Esophagus (tissue), 2 donors: ENCODE measurements at regions not wholly inside any gene's neighbourhood (a gene's known extent, or its start where the extent isn't known, plus 50 kb on each side); places are given as distances from the start of the nearest gene placed in this dataset.
"Not testable (repeated sequence)": the region's sequence is repeated elsewhere in the genome, so short reads cannot be mapped to it uniquely, and the experiment has no call there.

ENCODE experiments used
- H3K27ac ChIP-seq, 2 donors: one replicate each; pipeline ENCODE4 v1.5.1; 2013; ENCODE audit warnings: low read depth in 2 of 2, mild to moderate bottlenecking in 2 of 2, inconsistent platforms in 1 of 2, low read length in 1 of 2, moderate library complexity in 1 of 2
- H3K27me3 ChIP-seq, 2 donors: one replicate each; pipeline ENCODE4 v1.6.1; 2013; ENCODE audit warnings: low read length in 2 of 2, control low read depth in 1 of 2, mild to moderate bottlenecking in 1 of 2; ENCODE audit not compliant: insufficient read depth in 2 of 2, control insufficient read depth in 1 of 2
- H3K36me3 ChIP-seq, 2 donors: one replicate each; pipeline ENCODE4 v1.6.1; 2013; ENCODE audit warnings: low read length in 1 of 2; ENCODE audit not compliant: control insufficient read depth in 2 of 2, insufficient read depth in 2 of 2
- H3K4me1 ChIP-seq, 2 donors: one replicate each; pipeline ENCODE4 v1.6.1; 2013; ENCODE audit warnings: low read length in 1 of 2; ENCODE audit not compliant: control insufficient read depth in 2 of 2, insufficient read depth in 2 of 2
- H3K4me3 ChIP-seq, 2 donors: one replicate each; pipeline ENCODE4 v1.5.1; 2013; ENCODE audit warnings: low read length in 2 of 2, mild to moderate bottlenecking in 2 of 2, low read depth in 1 of 2, moderate library complexity in 1 of 2
- H3K9me3 ChIP-seq, 2 donors: one replicate each; pipeline ENCODE4 v1.6.1; 2013; ENCODE audit warnings: mild to moderate bottlenecking in 2 of 2, low read depth in 1 of 2, low read length in 1 of 2, moderate library complexity in 1 of 2; ENCODE audit not compliant: control insufficient read depth in 2 of 2, insufficient read depth in 1 of 2
- WGBS, 2 donors: extraction: QIAGEN DNeasy Blood & Tissue Kit; methylation state at CpG; one replicate each; pipeline ENCODE4 v1.1.7; 2013; 5-methylcytosine and 5-hydroxymethylcytosine counted together
- donor health status: healthy with polysubstance abuse.
- donor health status: Bipolar disorder and iron deficiency.

DNA sequence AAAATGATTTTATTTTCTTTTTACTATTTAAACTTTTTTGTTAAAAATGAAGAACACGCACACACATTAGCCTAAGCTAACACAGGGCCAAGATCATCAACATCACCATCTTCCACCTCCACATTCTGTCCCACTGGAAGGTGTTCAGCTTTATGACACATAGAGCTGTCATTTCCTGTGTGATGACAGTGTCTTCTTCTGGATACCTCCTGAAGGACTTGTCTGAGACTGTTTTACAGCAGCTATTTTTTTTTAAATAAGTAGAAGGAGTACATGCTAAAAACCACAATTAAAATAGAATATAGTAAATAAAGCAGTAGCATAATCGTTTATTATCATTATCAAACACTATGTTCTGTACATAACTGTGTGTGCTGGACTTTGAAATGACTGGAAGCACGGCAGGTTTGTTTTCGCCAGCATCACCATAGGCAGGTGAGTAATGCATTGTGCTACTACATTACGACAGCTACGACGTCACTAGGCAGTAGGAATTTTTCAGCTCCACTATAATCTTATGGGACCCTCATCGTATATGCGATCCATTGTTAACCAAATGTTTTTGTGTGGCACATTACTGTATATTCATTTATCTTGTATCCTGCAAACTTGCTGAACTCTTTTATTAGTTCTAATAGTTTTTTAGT, 72.8 kb downstream of the KLF15 start:
- H3K36me3 ChIP-seq, result no peaks in the 10 kb centered on the region
- WGBS, 2 donors, result 71 to 78% methylated on average over 9 of the region's 9 CpGs
- peaks cover 0 to 11% of the 10 kb centered on the region in 2 donors for H3K4me1 ChIP-seq
- no peaks in the 10 kb centered on the region for H3K27me3 ChIP-seq
- H3K9me3 ChIP-seq, result no peaks in the 10 kb centered on the region
- H3K4me3 ChIP-seq, result no peak overlapping the region
- H3K27ac ChIP-seq, result no peak overlapping the region

DNA sequence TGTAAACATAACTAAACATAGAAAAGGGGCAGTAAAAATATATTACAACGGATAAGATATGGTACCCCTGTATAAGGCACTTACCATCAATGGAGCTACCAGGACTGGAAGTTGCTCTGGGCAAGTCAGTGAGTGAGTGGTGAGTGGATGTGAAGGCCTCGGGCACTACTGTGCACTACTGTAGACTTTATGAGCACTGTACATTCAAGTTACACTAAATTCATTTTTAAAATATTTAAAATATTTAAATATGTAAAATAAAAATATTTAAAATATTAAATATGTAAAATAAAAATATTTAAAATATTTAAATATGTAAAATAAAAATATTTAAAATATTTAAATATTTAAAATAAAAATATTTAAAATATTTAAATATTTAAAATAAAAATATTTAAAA, 73.6 kb downstream of the KLF15 start:
- not testable (repeated sequence) for H3K36me3 ChIP-seq, H3K27ac ChIP-seq, H3K4me3 ChIP-seq, H3K27me3 ChIP-seq, H3K9me3 ChIP-seq
- 83 to 89% methylated on average over 2 of the region's 2 CpGs for WGBS, 2 donors
- peaks cover 0 to 11% of the 10 kb centered on the region in 2 donors for H3K4me1 ChIP-seq

DNA sequence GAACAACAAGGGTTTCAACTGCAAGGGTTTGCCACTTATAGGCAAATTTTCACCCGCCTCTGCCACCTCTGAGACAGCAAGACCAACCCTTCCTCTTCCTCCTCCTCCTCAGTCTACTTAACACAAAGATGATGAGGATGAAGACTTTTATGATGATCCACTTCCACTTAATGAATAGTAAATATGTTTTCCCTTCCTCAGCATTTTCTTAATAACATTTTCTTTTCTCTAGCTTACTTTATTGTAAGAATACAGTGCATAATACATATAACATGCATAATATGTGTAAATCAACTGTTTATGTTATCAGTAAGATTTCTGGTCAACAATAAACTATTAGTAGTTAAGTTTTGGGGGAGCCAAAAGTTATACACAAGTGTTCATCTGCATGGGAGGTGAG, 77.4 kb downstream of the KLF15 start:
- Histone ChIP-seq H3K4me1 (no peaks in the 10 kb centered on the region), H3K27ac (no peak overlapping the region), H3K36me3 (no peaks in the 10 kb centered on the region), H3K4me3 (no peak overlapping the region), H3K27me3 (no peaks in the 10 kb centered on the region), H3K9me3 (no peaks in the 10 kb centered on the region)
- WGBS, 2 donors, result 79 to 89% methylated on average over 1 of the region's 1 CpG

DNA sequence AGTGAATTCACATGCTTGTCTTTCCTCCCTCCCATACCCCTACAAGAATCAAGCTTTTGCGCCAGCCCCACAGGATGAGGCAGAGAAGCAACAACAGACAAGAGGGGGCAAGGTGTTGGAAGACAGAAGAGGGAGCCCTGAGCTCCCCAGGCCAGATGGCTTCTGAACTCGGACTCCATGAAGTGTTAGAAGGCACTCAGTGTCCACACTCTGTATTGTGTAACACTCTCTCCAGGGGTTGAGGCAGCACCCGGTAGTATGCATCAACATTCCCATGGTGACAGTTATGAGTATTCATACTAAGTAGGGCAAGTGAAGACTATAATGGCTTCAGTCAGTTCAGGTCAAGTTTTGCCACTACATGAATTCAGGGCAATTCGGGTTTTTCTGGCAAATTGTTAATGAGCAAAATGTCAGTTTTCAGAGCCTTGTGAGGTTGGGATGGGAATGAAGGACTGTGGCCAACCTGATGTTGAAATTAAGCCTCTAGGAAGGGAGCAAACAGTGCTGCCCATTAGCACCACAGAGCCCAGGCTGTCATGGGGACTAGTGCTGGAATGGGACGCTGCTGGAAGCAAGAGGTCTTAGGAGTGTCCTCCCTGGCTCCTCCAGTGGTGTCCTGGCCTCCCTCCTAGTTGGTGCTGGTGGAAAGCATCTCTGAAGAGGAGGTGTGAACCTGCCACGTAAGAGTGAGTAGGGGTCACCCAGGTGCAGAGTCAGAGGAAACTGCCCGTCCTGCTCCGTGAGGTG, 79.4 kb downstream of the KLF15 start:
- H3K4me3 ChIP-seq, result no peak overlapping the region
- peaks cover 2 to 3% of the 10 kb centered on the region in 2 donors for H3K4me1 ChIP-seq
- no peaks in the 10 kb centered on the region for H3K27me3 ChIP-seq
- no peak overlapping the region for H3K27ac ChIP-seq
- no peaks in the 10 kb centered on the region for H3K36me3 ChIP-seq
- 80 to 83% methylated on average over 8 of the region's 8 CpGs for WGBS, 2 donors
- no peaks in the 10 kb centered on the region for H3K9me3 ChIP-seq

DNA sequence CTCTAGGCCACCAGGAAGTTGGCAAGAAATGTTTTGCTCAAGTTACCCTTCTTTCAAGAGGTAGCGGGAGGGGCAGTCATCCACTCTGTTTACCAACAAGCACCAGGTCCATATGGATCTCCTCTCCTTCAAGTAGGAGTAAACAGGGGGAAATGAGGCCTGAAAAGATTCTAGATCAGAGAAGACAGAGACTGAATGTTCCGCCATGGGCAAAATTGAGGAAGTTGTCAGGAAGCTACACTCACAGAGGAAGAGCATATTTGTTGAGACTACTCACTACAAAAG, 81.6 kb downstream of the KLF15 start:
- H3K36me3 ChIP-seq, result no peaks in the 10 kb centered on the region
- H3K4me1 ChIP-seq, result peaks cover 3 to 5% of the 10 kb centered on the region in 2 donors
- H3K27ac ChIP-seq, result no peak overlapping the region
- 88 to 97% methylated on average over 2 of the region's 2 CpGs for WGBS, 2 donors
- no peaks in the 10 kb centered on the region for H3K9me3 ChIP-seq
- no peak overlapping the region for H3K4me3 ChIP-seq
- no peaks in the 10 kb centered on the region for H3K27me3 ChIP-seq

DNA sequence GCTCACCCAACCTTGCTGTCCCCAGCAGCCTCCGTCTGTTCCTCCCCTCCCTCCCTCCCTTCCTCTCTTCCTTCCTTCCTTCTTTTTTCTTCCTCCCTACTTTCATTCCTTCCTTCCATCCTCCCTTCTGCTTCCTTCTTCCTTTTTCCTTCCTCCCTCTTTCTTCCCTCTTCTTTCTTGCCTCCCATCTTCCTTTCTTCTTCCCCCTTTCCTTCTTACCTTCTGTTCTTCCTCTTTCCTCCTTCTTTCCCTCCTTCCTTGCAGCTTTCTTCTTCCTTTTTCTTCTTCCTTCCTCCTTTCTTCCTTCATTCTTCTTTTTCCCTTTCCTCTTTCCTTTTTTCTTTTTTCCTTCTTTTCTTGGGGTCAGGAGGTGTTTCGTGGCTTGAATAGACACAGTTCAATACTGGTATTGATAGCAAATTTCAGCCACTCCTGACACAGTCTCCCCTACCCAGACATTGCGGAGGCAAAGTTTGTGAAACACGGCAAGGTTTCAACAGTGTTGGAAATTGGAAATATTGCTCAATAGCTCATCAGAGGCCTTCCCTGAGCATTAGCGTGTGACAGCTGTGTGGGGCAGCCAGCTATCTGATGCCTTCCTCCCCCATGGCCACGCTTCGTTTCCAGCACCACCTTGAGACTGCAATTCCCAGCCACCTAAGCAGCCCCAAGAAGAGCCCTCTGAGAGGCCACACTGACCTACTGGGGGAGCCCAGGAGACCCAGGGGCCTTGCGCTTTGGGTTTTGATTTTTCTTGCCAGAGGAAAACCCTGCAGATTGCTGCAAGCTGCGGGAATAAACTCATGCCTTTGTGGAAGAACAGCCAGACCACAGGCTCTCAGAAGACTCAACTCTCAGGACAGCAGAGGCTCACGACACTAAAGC, 82.2 kb downstream of the KLF15 start:
- H3K27ac ChIP-seq, result no peak overlapping the region
- no peaks in the 10 kb centered on the region for H3K36me3 ChIP-seq
- no peak overlapping the region for H3K4me3 ChIP-seq
- WGBS, 2 donors, result 85 to 86% methylated on average over 10 of the region's 10 CpGs
- peaks cover 3 to 5% of the 10 kb centered on the region in 2 donors for H3K4me1 ChIP-seq
- H3K9me3 ChIP-seq, result no peaks in the 10 kb centered on the region
- H3K27me3 ChIP-seq, result no peaks in the 10 kb centered on the region

DNA sequence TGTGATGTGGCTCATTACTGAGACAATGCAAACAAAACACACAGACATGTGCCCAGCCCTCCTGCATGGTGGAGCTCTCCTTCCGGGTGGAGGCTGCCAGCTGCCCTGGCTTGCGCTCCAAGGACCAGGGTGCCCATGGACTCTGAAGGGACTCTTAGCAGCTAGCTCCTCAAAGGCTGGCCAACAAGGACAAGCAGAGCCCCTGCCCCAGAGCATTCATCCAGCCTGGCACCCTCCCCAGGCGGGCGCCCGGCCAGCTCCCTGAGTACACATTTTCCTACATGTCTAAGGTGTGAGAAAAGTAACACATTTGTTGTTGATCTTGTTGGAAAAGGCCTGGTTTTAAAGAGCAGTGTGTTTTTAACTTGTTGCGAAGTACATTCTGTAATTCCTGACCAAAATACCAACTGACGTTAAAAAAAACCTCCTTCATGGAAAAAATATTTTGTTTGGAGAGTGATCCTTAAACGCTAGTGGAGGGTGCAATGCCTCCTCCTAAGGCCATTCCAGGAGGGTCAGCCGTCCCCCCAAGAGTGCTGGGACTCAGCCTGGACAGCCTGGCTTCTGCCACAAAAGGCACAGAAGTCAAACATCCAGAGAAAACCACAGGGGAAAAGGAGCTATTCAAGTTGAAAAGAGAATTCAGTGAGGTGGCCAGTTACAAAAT, 86.9 kb downstream of the KLF15 start:
- H3K27me3 ChIP-seq, result no peaks in the 10 kb centered on the region
- no peak overlapping the region for H3K4me3 ChIP-seq
- no peaks in the 10 kb centered on the region for H3K36me3 ChIP-seq
- no peaks in the 10 kb centered on the region for H3K9me3 ChIP-seq
- H3K27ac ChIP-seq, result peak overlapping the region; percentile 28 to 79
- 27 to 30% methylated on average over 9 of the region's 9 CpGs for WGBS, 2 donors
- peaks cover 3 to 20% of the 10 kb centered on the region in 2 donors for H3K4me1 ChIP-seq

DNA sequence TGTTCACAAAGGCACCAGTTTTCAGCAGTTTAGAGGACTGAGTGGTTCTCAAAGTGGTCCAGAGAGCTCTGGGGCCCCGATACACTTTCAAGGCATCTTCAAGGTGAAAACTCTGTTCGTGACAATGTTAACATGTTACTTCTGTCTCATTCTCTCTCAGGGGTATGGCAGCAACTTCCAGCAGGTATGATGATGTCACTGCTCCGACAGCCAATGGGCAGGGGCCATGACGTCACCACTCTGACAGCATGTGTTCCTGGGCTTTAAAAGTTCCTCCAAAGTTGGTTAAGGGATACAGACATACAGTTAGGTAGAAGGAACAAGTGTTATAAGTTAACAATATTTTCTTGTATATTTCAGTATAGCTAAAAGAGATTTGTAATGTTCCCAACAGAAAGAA, 87.9 kb downstream of the KLF15 start:
- Histone ChIP-seq H3K27ac (peak overlapping the region in 1 of 2 donors; percentile 80), H3K4me1 (peaks cover 2 to 20% of the 10 kb centered on the region in 2 donors)

DNA sequence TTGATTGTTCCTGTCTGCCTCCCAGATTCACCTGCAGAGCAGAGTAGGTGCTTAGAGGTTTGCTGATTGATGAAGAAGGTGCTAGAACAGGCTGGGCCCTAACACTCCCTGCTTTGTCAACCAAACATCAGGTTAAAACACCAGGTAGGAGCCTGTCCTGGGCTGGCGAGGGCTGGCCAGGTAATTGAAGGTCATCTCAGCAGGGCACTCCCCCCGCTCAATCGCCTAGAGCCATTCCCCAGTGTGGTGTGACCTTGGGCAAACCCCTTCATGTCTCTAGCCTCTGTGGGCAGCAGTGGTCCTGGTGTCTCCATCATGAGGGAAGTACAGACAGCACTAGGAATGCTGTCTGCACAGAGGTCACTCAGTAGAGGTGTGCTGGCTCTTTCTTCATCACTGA, 88.3 kb downstream of the KLF15 start:
- no peaks in the 10 kb centered on the region for H3K27me3 ChIP-seq
- peaks cover 0 to 19% of the 10 kb centered on the region in 2 donors for H3K4me1 ChIP-seq
- H3K36me3 ChIP-seq, result no peaks in the 10 kb centered on the region
- no peak overlapping the region for H3K4me3 ChIP-seq
- H3K27ac ChIP-seq, result peak overlapping the region in 1 of 2 donors; percentile 80
- 54 to 60% methylated on average over 3 of the region's 3 CpGs for WGBS, 2 donors
- no peaks in the 10 kb centered on the region for H3K9me3 ChIP-seq

More for the DNA sequence above, 87.9 kb downstream of the KLF15 start:
- no peaks in the 10 kb centered on the region for H3K27me3 ChIP-seq
- no peak overlapping the region for H3K4me3 ChIP-seq
- 67 to 71% methylated on average over 4 of the region's 4 CpGs for WGBS, 2 donors
- H3K9me3 ChIP-seq, result no peaks in the 10 kb centered on the region
- no peaks in the 10 kb centered on the region for H3K36me3 ChIP-seq
